Tibial nerve (tissue), 4 donors: ENCODE measurements at regions not wholly inside any gene's neighbourhood (a gene's known extent, or its start where the extent isn't known, plus 50 kb on each side); places are given as distances from the start of the nearest gene placed in this dataset.

ENCODE experiments used
- CTCF ChIP-seq, 5 experiments: fragments of 200-600 bp in 3 of 5; fragments of 450-650 bp in 2 of 5; sonication (generic) in 3 of 5; IDR thresholded peaks; one replicate each; pipeline ENCODE4 v1.5.1; 2016 to 2019; ENCODE audit warnings: antibody characterized with exemption in 5 of 5, mild to moderate bottlenecking in 3 of 5, moderate library complexity in 2 of 5
- EP300 ChIP-seq, 2 donors: sonication (generic); formaldehyde crosslinking; IDR thresholded peaks; one replicate each; pipeline ENCODE4 v1.6.1; 2017; ENCODE audit warnings: antibody characterized with exemption in 2 of 2, mild to moderate bottlenecking in 1 of 2
- POLR2A ChIP-seq, 2 donors: fragments of 450-650 bp; IDR thresholded peaks; one replicate each; pipeline ENCODE4 v1.6.1; 2017; ENCODE audit warnings: antibody characterized with exemption in 2 of 2, mild to moderate bottlenecking in 2 of 2, moderate library complexity in 2 of 2

GRCh38 chr4:124890522-124890921 is 178.0 kb upstream of the ANKRD50 start:
- TF ChIP-seq CTCF (IDR thresholded peaks at IDR 0.05) (no peak), EP300 (IDR thresholded peaks at IDR 0.05) (no peak), POLR2A (IDR thresholded peaks at IDR 0.05) (no peak)
